Calu3 (cell line): ENCODE measurements at regions not wholly inside any gene's neighbourhood (a gene's known extent, or its start where the extent isn't known, plus 50 kb on each side); places are given as distances from the start of the nearest gene placed in this dataset.

Source experiments
- BruUV-seq: library from RNA; stranded (reverse); fragments of 400-500 nt; replicated peaks from 2 replicates; lab custom pipeline; 2021; lab: Mats Ljungman, UMichigan
- CTCF ChIA-PET: fragments of 300-600 bp; sonication (Branson Sonifier 250); formaldehyde crosslinking; loops from one replicate; lab custom pipeline; 2022; ENCODE audit warnings: antibody characterized with exemption; lab: Charles Lee
- DNase-seq: peaks from one replicate; pipeline ENCODE4 v3.0.0; 2022
- H3K27ac Mint-ChIP-seq: one replicate; pipeline ENCODE4 v1.8.0; 2022; ENCODE audit warnings: mixed read lengths; ENCODE audit not compliant: unreplicated experiment
- H3K27me3 Mint-ChIP-seq: one replicate; pipeline ENCODE4 v1.8.0; 2022; ENCODE audit warnings: mixed read lengths; ENCODE audit not compliant: unreplicated experiment
- H3K36me3 Mint-ChIP-seq: one replicate; pipeline ENCODE4 v1.8.0; 2022; ENCODE audit warnings: mild to moderate bottlenecking, moderate library complexity, mixed read lengths; ENCODE audit not compliant: insufficient read depth, unreplicated experiment
- H3K4me1 Mint-ChIP-seq: one replicate; pipeline ENCODE4 v1.8.0; 2022; ENCODE audit warnings: mild to moderate bottlenecking, low read depth, mixed read lengths; ENCODE audit not compliant: unreplicated experiment
- H3K4me3 Mint-ChIP-seq: one replicate; pipeline ENCODE4 v1.8.0; 2022; ENCODE audit warnings: mild to moderate bottlenecking, low read depth, moderate library complexity, mixed read lengths; ENCODE audit not compliant: unreplicated experiment
- H3K9me3 Mint-ChIP-seq: one replicate; pipeline ENCODE4 v1.8.0; 2022; ENCODE audit warnings: low read depth, mixed read lengths; ENCODE audit not compliant: unreplicated experiment
- CTCF ChIP-seq: fragments of 200-600 bp; IDR thresholded peaks from one replicate; pipeline ENCODE4 v1.8.0; 2022; ENCODE audit warnings: antibody characterized with exemption; ENCODE audit not compliant: unreplicated experiment
- intact Hi-C: fragments of 100-400 bp; cut with micrococcal nuclease; formaldehyde crosslinking; loops from one replicate; pipeline ENCODE4 v1.10.0; 2022; ENCODE audit not compliant: unreplicated experiment

- no peak for DNase-seq
- H3K36me3 Mint-ChIP-seq = no peaks in the 10 kb centered on the region
- no peak overlapping the region for H3K27ac Mint-ChIP-seq
- CTCF ChIA-PET = no interaction called here
- no peak overlapping the region for H3K4me3 Mint-ChIP-seq
- no peaks in the 10 kb centered on the region for H3K9me3 Mint-ChIP-seq
- peaks cover 19% of the 10 kb centered on the region for H3K27me3 Mint-ChIP-seq
- TF ChIP-seq CTCF = no peak
- no TSS peak for BruUV-seq
- no peaks in the 10 kb centered on the region for H3K4me1 Mint-ChIP-seq
- intact Hi-C loops = no loop called here
Observed at GRCh38 chr7:132041108-132041507, 484.7 kb upstream of the PODXL start.

- CTCF ChIA-PET = interaction anchor here (0.6 kb wide), 1 partner anchor 9 kb away, joined by 3 read pairs; no protein-coding TSS in a partner anchor
- intact Hi-C loops = no loop called here
- TF ChIP-seq CTCF = no peak
- Mint-ChIP-seq H3K27ac (no peak overlapping the region), H3K9me3 (no peaks in the 10 kb centered on the region), H3K36me3 (no peaks in the 10 kb centered on the region), H3K27me3 (peaks cover 20% of the 10 kb centered on the region), H3K4me1 (peaks cover 8% of the 10 kb centered on the region), H3K4me3 (no peak overlapping the region)
- BruUV-seq = no TSS peak
- no peak for DNase-seq
Observed at GRCh38 chr7:132035517-132036362, 479.3 kb upstream of the PODXL start.

GRCh38 chr7:132034748-132035416, 478.5 kb upstream of the PODXL start:
- Mint-ChIP-seq H3K27ac (no peak overlapping the region), H3K4me3 (no peak overlapping the region), H3K4me1 (peaks cover 12% of the 10 kb centered on the region), H3K27me3 (peaks cover 20% of the 10 kb centered on the region), H3K36me3 (no peaks in the 10 kb centered on the region), H3K9me3 (no peaks in the 10 kb centered on the region)
- CTCF ChIA-PET = interaction anchor here (0.6 to 0.9 kb wide), 2 partner anchors 10 to 90 kb away, joined by 3 read pairs; no protein-coding TSS in a partner anchor
- BruUV-seq = no TSS peak
- TF ChIP-seq CTCF = no peak
- intact Hi-C loops = no loop called here
- DNase-seq = no peak

DNA sequence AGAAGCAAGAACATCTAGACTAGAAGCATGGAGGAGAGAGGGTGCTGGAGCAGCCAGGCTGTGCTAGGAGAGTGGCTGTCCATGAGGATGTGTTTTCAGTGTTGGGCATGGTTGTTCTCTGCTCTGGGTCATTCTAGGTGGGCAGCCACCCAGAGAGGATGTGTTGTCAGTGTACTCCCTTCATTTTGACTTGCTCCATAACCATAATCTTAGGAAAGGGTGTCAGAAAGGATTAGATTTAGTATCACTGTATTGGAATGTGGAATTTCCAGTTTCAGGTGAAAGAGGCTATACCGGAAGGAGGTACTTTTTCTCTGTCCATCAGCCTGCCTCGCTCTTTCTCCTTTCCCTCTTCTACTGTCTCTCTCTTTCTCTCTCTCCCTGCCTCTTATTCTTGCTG, 474.5 kb upstream of the PODXL start:
- CTCF ChIA-PET = interaction anchor here (1.0 kb wide), 1 partner anchor 94 kb away, joined by 3 read pairs; no protein-coding TSS in a partner anchor
- no peaks in the 10 kb centered on the region for H3K36me3 Mint-ChIP-seq
- peak overlapping the region; percentile 67 for H3K27ac Mint-ChIP-seq
- H3K4me1 Mint-ChIP-seq = peaks cover 12% of the 10 kb centered on the region
- BruUV-seq = no TSS peak
- H3K9me3 Mint-ChIP-seq = no peaks in the 10 kb centered on the region
- intact Hi-C loops = no loop called here
- DNase-seq = no peak
- TF ChIP-seq CTCF = no peak
- H3K4me3 Mint-ChIP-seq = no peak overlapping the region
- peaks cover 8% of the 10 kb centered on the region for H3K27me3 Mint-ChIP-seq
